ENCODE measurements at regions not wholly inside any gene's neighbourhood (a gene's known extent, or its start where the extent isn't known, plus 50 kb on each side); places are given as distances from the start of the nearest gene placed in this dataset.
"Not testable (repeated sequence)": the region's sequence is repeated elsewhere in the genome, so short reads cannot be mapped to it uniquely, and the experiment has no call there.

DNA sequence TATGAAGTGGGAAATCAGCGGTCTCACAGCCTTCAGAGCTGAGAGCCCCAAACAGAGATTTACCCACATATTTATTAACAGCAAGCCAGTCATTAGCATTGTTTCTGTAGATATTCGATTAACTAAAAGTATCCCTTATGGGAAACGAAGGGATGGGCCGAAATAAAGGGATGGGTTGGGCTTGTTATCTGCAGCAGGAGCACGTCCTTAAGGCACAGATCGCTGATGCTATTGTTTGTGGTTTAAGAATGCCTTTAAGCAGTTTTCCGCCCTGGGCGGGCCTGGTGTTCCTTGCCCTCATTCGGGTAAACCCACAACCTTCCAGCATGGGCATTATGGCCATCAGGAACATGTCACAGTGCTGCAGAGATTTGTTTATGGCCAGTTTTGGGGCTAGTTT, 580.3 kb upstream of the CHD1 start:
- H3K27ac ChIP-seq (ENCODE audit: low read length); H3K9me3 ChIP-seq (ENCODE audit: control insufficient read depth, low read length); ATAC-seq; H3K4me1 ChIP-seq (ENCODE audit: control insufficient read depth, insufficient read depth, low read length); intact Hi-C loops (cut with DNase I); H3K27me3 ChIP-seq (ENCODE audit: control insufficient read depth, insufficient read depth); H3K4me3 ChIP-seq (ENCODE audit: low read length): not testable (repeated sequence)
- DNase-seq = peak in 1 of 3 donors; percentile 21
- 78% methylated on average over 9 of the region's 9 CpGs for WGBS

GRCh38 chr5:99495456-99495855, 566.6 kb upstream of the CHD1 start:
- intact Hi-C loops (cut with DNase I); H3K4me3 ChIP-seq (ENCODE audit: low read length); DNase-seq; H3K27me3 ChIP-seq (ENCODE audit: control insufficient read depth, insufficient read depth); H3K4me1 ChIP-seq (ENCODE audit: control insufficient read depth, insufficient read depth, low read length); H3K27ac ChIP-seq (ENCODE audit: low read length); ATAC-seq; H3K9me3 ChIP-seq (ENCODE audit: control insufficient read depth, low read length): not testable (repeated sequence)
- WGBS = 63% methylated on average over 4 of the region's 4 CpGs

GRCh38 chr5:99478450-99478849, 549.6 kb upstream of the CHD1 start:
- H3K4me1 ChIP-seq (ENCODE audit: control insufficient read depth, insufficient read depth, low read length); H3K27ac ChIP-seq (ENCODE audit: low read length); H3K27me3 ChIP-seq (ENCODE audit: control insufficient read depth, insufficient read depth); ATAC-seq; H3K4me3 ChIP-seq (ENCODE audit: low read length); DNase-seq; intact Hi-C loops (cut with DNase I); H3K9me3 ChIP-seq (ENCODE audit: control insufficient read depth, low read length): not testable (repeated sequence)
- 78% methylated on average over 2 of the region's 2 CpGs for WGBS

- H3K9me3 ChIP-seq (ENCODE audit: control insufficient read depth, low read length); H3K27me3 ChIP-seq (ENCODE audit: control insufficient read depth, insufficient read depth); DNase-seq; H3K4me3 ChIP-seq (ENCODE audit: low read length); intact Hi-C loops (cut with DNase I); H3K4me1 ChIP-seq (ENCODE audit: control insufficient read depth, insufficient read depth, low read length); ATAC-seq; H3K27ac ChIP-seq (ENCODE audit: low read length): not testable (repeated sequence)
- 34% methylated on average over 4 of the region's 4 CpGs for WGBS
Observed at GRCh38 chr5:99473328-99473727, 544.5 kb upstream of the CHD1 start.

GRCh38 chr5:99471726-99472125, 542.9 kb upstream of the CHD1 start:
- H3K4me1 ChIP-seq (ENCODE audit: control insufficient read depth, insufficient read depth, low read length); DNase-seq; H3K27me3 ChIP-seq (ENCODE audit: control insufficient read depth, insufficient read depth); H3K9me3 ChIP-seq (ENCODE audit: control insufficient read depth, low read length); ATAC-seq; intact Hi-C loops (cut with DNase I); H3K27ac ChIP-seq (ENCODE audit: low read length); H3K4me3 ChIP-seq (ENCODE audit: low read length): not testable (repeated sequence)
- WGBS = 75% methylated on average over 4 of the region's 4 CpGs

DNA sequence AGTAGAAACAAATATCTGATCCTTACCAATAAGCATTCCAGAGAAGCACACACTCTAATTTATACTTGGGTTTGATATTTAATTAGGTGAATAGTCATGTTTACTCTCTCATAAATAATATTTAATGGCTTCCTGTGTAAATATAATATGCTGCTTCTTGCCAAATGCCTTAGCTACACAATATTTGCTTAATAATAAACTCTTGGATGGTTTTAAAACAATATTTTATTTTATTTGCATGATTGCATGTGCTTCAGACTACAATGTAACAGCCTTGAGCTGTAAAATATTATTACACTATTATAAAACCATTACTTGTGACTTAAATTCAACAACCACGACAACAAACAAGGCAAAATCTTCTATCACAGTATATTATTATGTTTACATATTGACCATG, 542.4 kb upstream of the CHD1 start:
- H3K4me3 ChIP-seq (ENCODE audit: low read length); H3K27ac ChIP-seq (ENCODE audit: low read length); intact Hi-C loops (cut with DNase I); H3K9me3 ChIP-seq (ENCODE audit: control insufficient read depth, low read length); H3K4me1 ChIP-seq (ENCODE audit: control insufficient read depth, insufficient read depth, low read length); H3K27me3 ChIP-seq (ENCODE audit: control insufficient read depth, insufficient read depth); DNase-seq; ATAC-seq: not testable (repeated sequence)
- WGBS = 77% methylated on average over 1 of the region's 1 CpG

DNA sequence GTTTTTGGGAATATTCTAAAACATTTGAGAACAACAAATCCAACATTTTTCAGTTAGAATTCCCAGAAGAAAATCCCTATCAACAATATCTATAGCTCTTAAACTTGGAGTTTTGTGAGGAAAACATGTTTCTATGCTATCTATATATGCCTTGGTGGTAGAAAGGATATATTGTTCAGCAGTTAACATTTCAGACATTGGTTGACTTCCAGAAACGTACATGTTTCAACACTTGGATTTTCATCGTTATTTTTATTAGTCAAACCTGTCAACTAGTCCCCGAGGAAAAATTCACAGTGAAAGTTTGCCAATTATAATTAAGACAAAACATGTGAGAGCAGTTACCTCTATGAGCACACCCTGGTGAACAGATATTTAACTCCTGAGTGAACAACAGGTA, 541.8 kb upstream of the CHD1 start:
- WGBS = 41% methylated on average over 3 of the region's 3 CpGs
- intact Hi-C loops (cut with DNase I); H3K4me1 ChIP-seq (ENCODE audit: control insufficient read depth, insufficient read depth, low read length); H3K4me3 ChIP-seq (ENCODE audit: low read length); ATAC-seq; H3K9me3 ChIP-seq (ENCODE audit: control insufficient read depth, low read length); H3K27ac ChIP-seq (ENCODE audit: low read length); H3K27me3 ChIP-seq (ENCODE audit: control insufficient read depth, insufficient read depth); DNase-seq: not testable (repeated sequence)

- Histone ChIP-seq H3K27ac (ENCODE audit: low read length) (no peak overlapping the region), H3K27me3 (ENCODE audit: control insufficient read depth, insufficient read depth) (no peaks in the 10 kb centered on the region), H3K9me3 (ENCODE audit: control insufficient read depth, low read length) (no peaks in the 10 kb centered on the region), H3K4me1 (ENCODE audit: control insufficient read depth, insufficient read depth, low read length) (no peaks in the 10 kb centered on the region), H3K4me3 (ENCODE audit: low read length) (no peak overlapping the region)
- intact Hi-C loops (cut with DNase I) = no loop called here
- DNase-seq (no peak), ATAC-seq (no peak)
- WGBS = 71% methylated on average over 2 of the region's 2 CpGs
Observed at GRCh38 chr5:99460701-99461100, 531.9 kb upstream of the CHD1 start.

- no peaks in the 10 kb centered on the region for H3K27me3 ChIP-seq (ENCODE audit: control insufficient read depth, insufficient read depth)
- intact Hi-C loops (cut with DNase I) = no loop called here
Observed at GRCh38 chr5:99453196-99453595, 524.4 kb upstream of the CHD1 start.

DNA sequence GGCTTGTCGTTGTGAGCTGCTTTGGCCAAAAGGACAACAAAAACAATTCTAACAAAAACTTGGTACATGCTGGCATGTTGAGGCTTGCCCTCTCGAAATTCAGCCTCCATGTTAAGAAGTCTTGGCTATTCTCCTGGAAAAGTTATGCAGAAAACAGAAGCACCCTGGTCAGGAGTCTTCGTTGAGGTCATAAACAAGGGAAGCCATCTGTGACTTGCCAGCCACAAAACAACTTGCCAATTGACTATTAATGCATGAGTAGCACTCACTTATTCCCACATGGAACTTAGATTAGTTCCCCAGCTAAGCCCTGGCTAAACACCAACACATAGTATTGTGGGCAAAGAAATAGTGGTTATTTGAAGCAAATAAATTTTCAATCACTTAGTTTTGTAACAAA, 521.0 kb upstream of the CHD1 start:
- Histone ChIP-seq H3K4me1 (ENCODE audit: control insufficient read depth, insufficient read depth, low read length) (no peaks in the 10 kb centered on the region), H3K27me3 (ENCODE audit: control insufficient read depth, insufficient read depth) (no peaks in the 10 kb centered on the region), H3K9me3 (ENCODE audit: control insufficient read depth, low read length) (no peaks in the 10 kb centered on the region), H3K27ac (ENCODE audit: low read length) (no peak overlapping the region), H3K4me3 (ENCODE audit: low read length) (no peak overlapping the region)
- 70% methylated on average over 3 of the region's 3 CpGs for WGBS
- intact Hi-C loops (cut with DNase I) = no loop called here
- ATAC-seq (no peak), DNase-seq (no peak)

More at GRCh38 chr5:99453196-99453595, 524.4 kb upstream of the CHD1 start:
- WGBS = 65% methylated on average over 2 of the region's 2 CpGs
- H3K9me3 ChIP-seq (ENCODE audit: control insufficient read depth, low read length) = no peaks in the 10 kb centered on the region
- DNase-seq (no peak), ATAC-seq (no peak)
- H3K4me1 ChIP-seq (ENCODE audit: control insufficient read depth, insufficient read depth, low read length) = no peaks in the 10 kb centered on the region
- no peak overlapping the region for H3K27ac ChIP-seq (ENCODE audit: low read length)
- no peak overlapping the region for H3K4me3 ChIP-seq (ENCODE audit: low read length)

GRCh38 chr5:99445805-99446204, 517.0 kb upstream of the CHD1 start:
- Histone ChIP-seq H3K27me3 (ENCODE audit: control insufficient read depth, insufficient read depth) (no peaks in the 10 kb centered on the region), H3K9me3 (ENCODE audit: control insufficient read depth, low read length) (no peaks in the 10 kb centered on the region), H3K4me1 (ENCODE audit: control insufficient read depth, insufficient read depth, low read length) (no peaks in the 10 kb centered on the region), H3K4me3 (ENCODE audit: low read length) (no peak overlapping the region), H3K27ac (ENCODE audit: low read length) (no peak overlapping the region)
- intact Hi-C loops (cut with DNase I) = no loop called here
- DNase-seq (no peak), ATAC-seq (no peak)
- 76% methylated on average over 1 of the region's 1 CpG for WGBS

DNA sequence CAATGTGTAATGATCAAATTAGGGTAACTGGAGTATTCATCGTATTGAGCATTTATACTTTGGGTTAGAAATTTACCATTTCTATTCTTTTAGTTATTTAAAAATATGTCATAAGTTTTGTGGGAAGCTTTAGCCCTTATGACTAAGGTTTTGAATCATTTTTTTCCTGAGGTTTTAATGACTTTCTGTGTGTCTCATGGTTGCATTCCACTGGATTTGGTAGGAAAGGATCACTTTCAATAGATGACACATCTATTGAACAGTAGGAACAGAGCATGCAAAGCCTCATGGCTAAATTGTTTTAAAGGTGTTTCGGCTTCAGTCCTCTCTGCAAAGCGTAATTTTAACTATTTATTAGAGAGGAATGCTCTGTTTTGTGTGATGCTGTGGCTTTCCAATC, 512.4 kb upstream of the CHD1 start:
- Histone ChIP-seq H3K9me3 (ENCODE audit: control insufficient read depth, low read length) (no peaks in the 10 kb centered on the region), H3K27ac (ENCODE audit: low read length) (no peak overlapping the region), H3K27me3 (ENCODE audit: control insufficient read depth, insufficient read depth) (no peaks in the 10 kb centered on the region), H3K4me1 (ENCODE audit: control insufficient read depth, insufficient read depth, low read length) (no peaks in the 10 kb centered on the region), H3K4me3 (ENCODE audit: low read length) (no peak overlapping the region)
- intact Hi-C loops (cut with DNase I) = no loop called here
- 81% methylated on average over 3 of the region's 3 CpGs for WGBS
- DNase-seq (no peak), ATAC-seq (no peak)

Measured in right cardiac atrium (tissue), 5 donors.